ENCODE measurements at regions not wholly inside any gene's neighbourhood (a gene's known extent, or its start where the extent isn't known, plus 50 kb on each side); places are given as distances from the start of the nearest gene placed in this dataset.
A peak's percentile ranks its signal among the peaks of the same experiment; 100 is the strongest.

- H3K4me3 Mint-ChIP-seq: peak overlapping the region; percentile 65
- H3K4me3 ChIP-seq (ENCODE audit: low read length): peak overlapping the region; percentile 40
- 87 to 95% methylated on average over 21 to 28 of the region's 29 CpGs for WGBS, 2 experiments (ENCODE audit: insufficient coverage in 1 of 2, insufficient read length in 1 of 2)
These were observed 180.9 kb upstream of the ALKAL2 start for GRCh38 chr2:468648-469336.

GRCh38 chr2:467892-468647, 180.2 kb upstream of the ALKAL2 start:
- H3K9me3 Mint-ChIP-seq: peaks cover 3% of the 10 kb centered on the region
- DNase-seq: peak; percentile 77
- H3K27me3 Mint-ChIP-seq (ENCODE audit: insufficient read depth): peaks cover 55% of the 10 kb centered on the region
- Histone ChIP-seq H3K4me3 (ENCODE audit: low read length) (peak overlapping the region; percentile 40), H3K27me3 (ENCODE audit: control insufficient read depth, insufficient read depth, low read length, poor library complexity, severe bottlenecking) (peaks cover 26% of the 10 kb centered on the region), H3K27ac (ENCODE audit: low read depth, low read length) (no peak overlapping the region), H3K9ac (ENCODE audit: extremely low read depth, low read length, poor library complexity, severe bottlenecking) (no peak overlapping the region), H3K36me3 (ENCODE audit: control insufficient read depth, insufficient read depth, low read length) (no peaks in the 10 kb centered on the region), H3K4me1 (ENCODE audit: control insufficient read depth, insufficient read depth, low read length) (no peaks in the 10 kb centered on the region), H3K9me3 (ENCODE audit: control insufficient read depth, low read length) (peaks cover 4% of the 10 kb centered on the region)
- H3K36me3 Mint-ChIP-seq (ENCODE audit: low read depth): no peaks in the 10 kb centered on the region
- TF ChIP-seq CTCF (conservative IDR thresholded peaks at IDR 0.05): no peak
- no peak overlapping the region for H3K27ac Mint-ChIP-seq
- H3K4me1 Mint-ChIP-seq: peaks cover 5% of the 10 kb centered on the region
- WGBS, 2 experiments (ENCODE audit: insufficient coverage in 1 of 2, insufficient read length in 1 of 2): 22 to 52% methylated on average over 12 to 69 of the region's 69 CpGs
- peak overlapping the region; percentile 65 for H3K4me3 Mint-ChIP-seq

More at GRCh38 chr2:468648-469336, 180.9 kb upstream of the ALKAL2 start:
- Mint-ChIP-seq H3K27ac (no peak overlapping the region), H3K27me3 (ENCODE audit: insufficient read depth) (peaks cover 55% of the 10 kb centered on the region), H3K36me3 (ENCODE audit: low read depth) (no peaks in the 10 kb centered on the region), H3K4me1 (peaks cover 5% of the 10 kb centered on the region), H3K9me3 (peaks cover 6% of the 10 kb centered on the region)
- DNase-seq: no peak
- peaks cover 11% of the 10 kb centered on the region for H3K9me3 ChIP-seq (ENCODE audit: control insufficient read depth, low read length)
- no peak overlapping the region for H3K9ac ChIP-seq (ENCODE audit: extremely low read depth, low read length, poor library complexity, severe bottlenecking)
- H3K27me3 ChIP-seq (ENCODE audit: control insufficient read depth, insufficient read depth, low read length, poor library complexity, severe bottlenecking): peaks cover 26% of the 10 kb centered on the region
- H3K4me1 ChIP-seq (ENCODE audit: control insufficient read depth, insufficient read depth, low read length): no peaks in the 10 kb centered on the region
- TF ChIP-seq CTCF (conservative IDR thresholded peaks at IDR 0.05): no peak
- H3K36me3 ChIP-seq (ENCODE audit: control insufficient read depth, insufficient read depth, low read length): no peaks in the 10 kb centered on the region
- no peak overlapping the region for H3K27ac ChIP-seq (ENCODE audit: low read depth, low read length)

DNA sequence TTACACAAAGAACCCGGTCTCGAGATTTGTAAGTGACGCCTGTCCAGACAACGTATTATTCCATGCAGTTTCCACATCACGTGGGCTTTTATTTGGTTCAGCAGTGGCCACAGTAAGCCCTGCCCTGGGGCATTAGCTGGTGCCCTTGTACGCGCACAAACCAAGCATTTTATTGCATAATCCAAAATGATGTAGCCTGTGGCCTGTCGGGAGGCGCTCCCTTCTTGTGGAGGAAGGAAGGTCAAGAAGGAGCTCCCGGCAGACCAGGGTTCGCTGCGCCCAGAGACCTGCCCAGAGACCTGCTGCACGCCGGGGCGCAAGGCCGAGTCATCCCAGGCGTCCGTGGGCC, 179.6 kb upstream of the ALKAL2 start:
- Histone ChIP-seq H3K27me3 (ENCODE audit: control insufficient read depth, insufficient read depth, low read length, poor library complexity, severe bottlenecking) (peaks cover 26% of the 10 kb centered on the region), H3K36me3 (ENCODE audit: control insufficient read depth, insufficient read depth, low read length) (no peaks in the 10 kb centered on the region), H3K27ac (ENCODE audit: low read depth, low read length) (no peak overlapping the region), H3K4me3 (ENCODE audit: low read length) (peak overlapping the region; percentile 40), H3K9me3 (ENCODE audit: control insufficient read depth, low read length) (no peaks in the 10 kb centered on the region), H3K4me1 (ENCODE audit: control insufficient read depth, insufficient read depth, low read length) (no peaks in the 10 kb centered on the region), H3K9ac (ENCODE audit: extremely low read depth, low read length, poor library complexity, severe bottlenecking) (no peak overlapping the region)
- 79 to 96% methylated on average over 9 to 18 of the region's 18 CpGs for WGBS, 2 experiments (ENCODE audit: insufficient coverage in 1 of 2, insufficient read length in 1 of 2)
- H3K9me3 Mint-ChIP-seq: no peaks in the 10 kb centered on the region
- peak overlapping the region; percentile 65 for H3K4me3 Mint-ChIP-seq
- peaks cover 5% of the 10 kb centered on the region for H3K4me1 Mint-ChIP-seq
- H3K36me3 Mint-ChIP-seq (ENCODE audit: low read depth): no peaks in the 10 kb centered on the region
- H3K27ac Mint-ChIP-seq: no peak overlapping the region
- no peak for TF ChIP-seq CTCF (conservative IDR thresholded peaks at IDR 0.05)
- no peak for DNase-seq
- peaks cover 55% of the 10 kb centered on the region for H3K27me3 Mint-ChIP-seq (ENCODE audit: insufficient read depth)
